SK-N-SH treated with all-trans-retinoic acid at 6 μM for 48 hours (cell line): ENCODE measurements at regions not wholly inside any gene's neighbourhood (a gene's known extent, or its start where the extent isn't known, plus 50 kb on each side); places are given as distances from the start of the nearest gene placed in this dataset.

Experiments used
- ATAC-seq: fragments of 200-7000 bp; cut with Tn5 transposase; 3 replicates; pipeline ENCODE4 v1.9.1; 2020; ENCODE audit warnings: mild to moderate bottlenecking, moderate library complexity
- ARNTL ChIP-seq: fragments of 450-650 bp; formaldehyde crosslinking; IDR thresholded peaks from 2 replicates; pipeline ENCODE4 v1.5.0; 2020; ENCODE audit warnings: low read depth, mild to moderate bottlenecking, moderate library complexity, borderline replicate concordance
- BACH2 ChIP-seq: fragments of 250-450 bp; sonication (Bioruptor Pico); IDR thresholded peaks from 2 replicates; pipeline ENCODE4 v1.9.0; 2021; ENCODE audit warnings: mild to moderate bottlenecking, borderline replicate concordance
- CSDC2 ChIP-seq: fragments of 250-450 bp; sonication (Bioruptor Pico); IDR thresholded peaks from 2 replicates; pipeline ENCODE4 v1.5.0; 2020; ENCODE audit warnings: mild to moderate bottlenecking, moderate library complexity
- ESRRG ChIP-seq: fragments of 250-450 bp; sonication (Bioruptor Pico); IDR thresholded peaks from 2 replicates; pipeline ENCODE4 v1.6.1; 2021; ENCODE audit warnings: mild to moderate bottlenecking
- ISL1 ChIP-seq: fragments of 250-450 bp; sonication (Bioruptor Pico); IDR thresholded peaks from 2 replicates; pipeline ENCODE4 v2.1.2; 2022; ENCODE audit warnings: mild to moderate bottlenecking, moderate library complexity
- OSR1 ChIP-seq: fragments of 250-450 bp; sonication (Bioruptor Pico); IDR thresholded peaks from 2 replicates; pipeline ENCODE4 v1.8.0; 2022; ENCODE audit warnings: moderate library complexity, mild to moderate bottlenecking, inconsistent platforms
- PPARA ChIP-seq: fragments of 250-450 bp; sonication (Bioruptor Pico); IDR thresholded peaks from 2 replicates; pipeline ENCODE4 v1.5.0; 2020; ENCODE audit warnings: mild to moderate bottlenecking, borderline replicate concordance
- RARB ChIP-seq: fragments of 250-450 bp; sonication (Bioruptor Pico); IDR thresholded peaks from 2 replicates; pipeline ENCODE4 v1.8.0; 2021; ENCODE audit warnings: mild to moderate bottlenecking, moderate library complexity
- SNAI2 ChIP-seq: fragments of 250-450 bp; sonication (Bioruptor Pico); IDR thresholded peaks from 2 replicates; pipeline ENCODE4 v1.5.0; 2020; ENCODE audit warnings: mild to moderate bottlenecking, moderate library complexity
- TCF4 ChIP-seq: fragments of 250-450 bp; sonication (Bioruptor Pico); IDR thresholded peaks from 2 replicates; pipeline ENCODE4 v1.8.0; 2021; ENCODE audit warnings: mild to moderate bottlenecking, moderate library complexity, borderline replicate concordance
- TOX ChIP-seq: fragments of 250-450 bp; sonication (Bioruptor Pico); IDR thresholded peaks from 2 replicates; pipeline ENCODE4 v1.8.0; 2021; ENCODE audit warnings: mild to moderate bottlenecking, moderate library complexity, borderline replicate concordance
- ZC3H10 ChIP-seq: fragments of 250-450 bp; sonication (Bioruptor Pico); IDR thresholded peaks from 2 replicates; pipeline ENCODE4 v1.5.1; 2021; ENCODE audit warnings: mild to moderate bottlenecking, moderate library complexity
- ZFP3 ChIP-seq: fragments of 250-450 bp; sonication (Bioruptor Pico); IDR thresholded peaks from 2 replicates; pipeline ENCODE4 v1.5.0; 2020; ENCODE audit warnings: mild to moderate bottlenecking, moderate library complexity
- ZNF565 ChIP-seq: fragments of 450-650 bp; formaldehyde crosslinking; conservative IDR thresholded peaks from 2 replicates; pipeline ENCODE4 v1.5.0; 2020; ENCODE audit warnings: low read depth, mild to moderate bottlenecking, moderate library complexity
- ZNF70 ChIP-seq: fragments of 450-650 bp; formaldehyde crosslinking; IDR thresholded peaks from 2 replicates; pipeline ENCODE4 v1.5.0; 2020; ENCODE audit warnings: mild to moderate bottlenecking, moderate library complexity
- ZNF8 ChIP-seq: fragments of 450-650 bp; formaldehyde crosslinking; IDR thresholded peaks from 2 replicates; pipeline ENCODE4 v1.5.0; 2020; ENCODE audit warnings: mild to moderate bottlenecking, moderate library complexity
- TF ChIP-seq, protein P1 (sequence below): fragments of 250-450 bp; sonication (Bioruptor Pico); IDR thresholded peaks from 2 replicates; pipeline ENCODE4 v1.8.0; 2020; ENCODE audit warnings: mild to moderate bottlenecking, moderate library complexity, borderline replicate concordance
- TF ChIP-seq, protein P2 (sequence below): fragments of 250-450 bp; sonication (Bioruptor Pico); IDR thresholded peaks from 2 replicates; pipeline ENCODE4 v1.5.1; 2020; ENCODE audit warnings: low read depth, mild to moderate bottlenecking, moderate library complexity
- TF ChIP-seq, protein P3 (sequence below): fragments of 250-450 bp; sonication (Bioruptor Pico); IDR thresholded peaks from 2 replicates; pipeline ENCODE4 v1.5.0; 2020; ENCODE audit warnings: mild to moderate bottlenecking, moderate library complexity
- TF ChIP-seq, protein P4 (sequence below): fragments of 250-450 bp; sonication (Bioruptor Pico); IDR thresholded peaks from 2 replicates; pipeline ENCODE4 v1.5.1; 2021; ENCODE audit warnings: mild to moderate bottlenecking, moderate library complexity
- TF ChIP-seq, protein P5 (sequence below): fragments of 250-450 bp; sonication (Bioruptor Pico); IDR thresholded peaks from 2 replicates; pipeline ENCODE4 v1.8.0; 2021; ENCODE audit warnings: low read depth, mild to moderate bottlenecking, moderate library complexity, borderline replicate concordance

DNA sequence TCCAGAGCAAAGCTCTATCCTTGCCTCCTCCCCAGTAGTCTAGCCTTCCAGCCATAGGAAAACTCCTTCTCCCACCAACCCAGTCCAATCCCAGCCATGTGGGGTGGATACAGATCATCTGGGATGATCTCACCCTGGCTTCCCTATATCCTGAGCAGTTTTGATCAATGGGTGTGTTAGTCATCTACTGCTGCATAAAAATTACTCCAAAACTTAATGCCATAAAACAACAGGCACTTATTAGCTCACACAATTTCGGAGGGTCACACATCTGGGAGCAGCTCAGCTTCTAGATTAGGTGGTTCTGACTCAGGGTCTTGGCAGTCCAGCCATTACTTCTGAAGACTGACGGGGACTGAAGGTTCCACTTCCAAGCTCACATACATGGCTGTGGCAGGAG, 190.4 kb downstream of the SPP2 start:
- TF ChIP-seq ARNTL (CRISPR knock-in tag): no peak
- no peak for TF ChIP-seq ZFP3 (CRISPR knock-in tag)
- TF ChIP-seq, protein P1, sequence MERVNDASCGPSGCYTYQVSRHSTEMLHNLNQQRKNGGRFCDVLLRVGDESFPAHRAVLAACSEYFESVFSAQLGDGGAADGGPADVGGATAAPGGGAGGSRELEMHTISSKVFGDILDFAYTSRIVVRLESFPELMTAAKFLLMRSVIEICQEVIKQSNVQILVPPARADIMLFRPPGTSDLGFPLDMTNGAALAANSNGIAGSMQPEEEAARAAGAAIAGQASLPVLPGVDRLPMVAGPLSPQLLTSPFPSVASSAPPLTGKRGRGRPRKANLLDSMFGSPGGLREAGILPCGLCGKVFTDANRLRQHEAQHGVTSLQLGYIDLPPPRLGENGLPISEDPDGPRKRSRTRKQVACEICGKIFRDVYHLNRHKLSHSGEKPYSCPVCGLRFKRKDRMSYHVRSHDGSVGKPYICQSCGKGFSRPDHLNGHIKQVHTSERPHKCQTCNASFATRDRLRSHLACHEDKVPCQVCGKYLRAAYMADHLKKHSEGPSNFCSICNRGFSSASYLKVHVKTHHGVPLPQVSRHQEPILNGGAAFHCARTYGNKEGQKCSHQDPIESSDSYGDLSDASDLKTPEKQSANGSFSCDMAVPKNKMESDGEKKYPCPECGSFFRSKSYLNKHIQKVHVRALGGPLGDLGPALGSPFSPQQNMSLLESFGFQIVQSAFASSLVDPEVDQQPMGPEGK (CRISPR knock-in tag): no peak
- no peak for TF ChIP-seq ZNF565 (CRISPR knock-in tag)
- TF ChIP-seq OSR1 (CRISPR knock-in tag): no peak
- TF ChIP-seq TOX (CRISPR knock-in tag): no peak
- TF ChIP-seq, protein P2, sequence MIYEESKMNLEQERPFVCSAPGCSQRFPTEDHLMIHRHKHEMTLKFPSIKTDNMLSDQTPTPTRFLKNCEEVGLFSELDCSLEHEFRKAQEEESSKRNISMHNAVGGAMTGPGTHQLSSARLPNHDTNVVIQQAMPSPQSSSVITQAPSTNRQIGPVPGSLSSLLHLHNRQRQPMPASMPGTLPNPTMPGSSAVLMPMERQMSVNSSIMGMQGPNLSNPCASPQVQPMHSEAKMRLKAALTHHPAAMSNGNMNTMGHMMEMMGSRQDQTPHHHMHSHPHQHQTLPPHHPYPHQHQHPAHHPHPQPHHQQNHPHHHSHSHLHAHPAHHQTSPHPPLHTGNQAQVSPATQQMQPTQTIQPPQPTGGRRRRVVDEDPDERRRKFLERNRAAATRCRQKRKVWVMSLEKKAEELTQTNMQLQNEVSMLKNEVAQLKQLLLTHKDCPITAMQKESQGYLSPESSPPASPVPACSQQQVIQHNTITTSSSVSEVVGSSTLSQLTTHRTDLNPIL: no peak
- no peak for TF ChIP-seq ISL1 (CRISPR knock-in tag)
- TF ChIP-seq, protein P3, sequence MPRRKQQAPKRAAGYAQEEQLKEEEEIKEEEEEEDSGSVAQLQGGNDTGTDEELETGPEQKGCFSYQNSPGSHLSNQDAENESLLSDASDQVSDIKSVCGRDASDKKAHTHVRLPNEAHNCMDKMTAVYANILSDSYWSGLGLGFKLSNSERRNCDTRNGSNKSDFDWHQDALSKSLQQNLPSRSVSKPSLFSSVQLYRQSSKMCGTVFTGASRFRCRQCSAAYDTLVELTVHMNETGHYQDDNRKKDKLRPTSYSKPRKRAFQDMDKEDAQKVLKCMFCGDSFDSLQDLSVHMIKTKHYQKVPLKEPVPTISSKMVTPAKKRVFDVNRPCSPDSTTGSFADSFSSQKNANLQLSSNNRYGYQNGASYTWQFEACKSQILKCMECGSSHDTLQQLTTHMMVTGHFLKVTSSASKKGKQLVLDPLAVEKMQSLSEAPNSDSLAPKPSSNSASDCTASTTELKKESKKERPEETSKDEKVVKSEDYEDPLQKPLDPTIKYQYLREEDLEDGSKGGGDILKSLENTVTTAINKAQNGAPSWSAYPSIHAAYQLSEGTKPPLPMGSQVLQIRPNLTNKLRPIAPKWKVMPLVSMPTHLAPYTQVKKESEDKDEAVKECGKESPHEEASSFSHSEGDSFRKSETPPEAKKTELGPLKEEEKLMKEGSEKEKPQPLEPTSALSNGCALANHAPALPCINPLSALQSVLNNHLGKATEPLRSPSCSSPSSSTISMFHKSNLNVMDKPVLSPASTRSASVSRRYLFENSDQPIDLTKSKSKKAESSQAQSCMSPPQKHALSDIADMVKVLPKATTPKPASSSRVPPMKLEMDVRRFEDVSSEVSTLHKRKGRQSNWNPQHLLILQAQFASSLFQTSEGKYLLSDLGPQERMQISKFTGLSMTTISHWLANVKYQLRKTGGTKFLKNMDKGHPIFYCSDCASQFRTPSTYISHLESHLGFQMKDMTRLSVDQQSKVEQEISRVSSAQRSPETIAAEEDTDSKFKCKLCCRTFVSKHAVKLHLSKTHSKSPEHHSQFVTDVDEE (CRISPR knock-in tag): no peak
- no peak for TF ChIP-seq SNAI2
- TF ChIP-seq, protein P4, sequence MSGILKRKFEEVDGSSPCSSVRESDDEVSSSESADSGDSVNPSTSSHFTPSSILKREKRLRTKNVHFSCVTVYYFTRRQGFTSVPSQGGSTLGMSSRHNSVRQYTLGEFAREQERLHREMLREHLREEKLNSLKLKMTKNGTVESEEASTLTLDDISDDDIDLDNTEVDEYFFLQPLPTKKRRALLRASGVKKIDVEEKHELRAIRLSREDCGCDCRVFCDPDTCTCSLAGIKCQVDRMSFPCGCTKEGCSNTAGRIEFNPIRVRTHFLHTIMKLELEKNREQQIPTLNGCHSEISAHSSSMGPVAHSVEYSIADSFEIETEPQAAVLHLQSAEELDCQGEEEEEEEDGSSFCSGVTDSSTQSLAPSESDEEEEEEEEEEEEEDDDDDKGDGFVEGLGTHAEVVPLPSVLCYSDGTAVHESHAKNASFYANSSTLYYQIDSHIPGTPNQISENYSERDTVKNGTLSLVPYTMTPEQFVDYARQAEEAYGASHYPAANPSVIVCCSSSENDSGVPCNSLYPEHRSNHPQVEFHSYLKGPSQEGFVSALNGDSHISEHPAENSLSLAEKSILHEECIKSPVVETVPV: no peak
- TF ChIP-seq ZC3H10 (CRISPR knock-in tag): no peak
- TF ChIP-seq, protein P5, sequence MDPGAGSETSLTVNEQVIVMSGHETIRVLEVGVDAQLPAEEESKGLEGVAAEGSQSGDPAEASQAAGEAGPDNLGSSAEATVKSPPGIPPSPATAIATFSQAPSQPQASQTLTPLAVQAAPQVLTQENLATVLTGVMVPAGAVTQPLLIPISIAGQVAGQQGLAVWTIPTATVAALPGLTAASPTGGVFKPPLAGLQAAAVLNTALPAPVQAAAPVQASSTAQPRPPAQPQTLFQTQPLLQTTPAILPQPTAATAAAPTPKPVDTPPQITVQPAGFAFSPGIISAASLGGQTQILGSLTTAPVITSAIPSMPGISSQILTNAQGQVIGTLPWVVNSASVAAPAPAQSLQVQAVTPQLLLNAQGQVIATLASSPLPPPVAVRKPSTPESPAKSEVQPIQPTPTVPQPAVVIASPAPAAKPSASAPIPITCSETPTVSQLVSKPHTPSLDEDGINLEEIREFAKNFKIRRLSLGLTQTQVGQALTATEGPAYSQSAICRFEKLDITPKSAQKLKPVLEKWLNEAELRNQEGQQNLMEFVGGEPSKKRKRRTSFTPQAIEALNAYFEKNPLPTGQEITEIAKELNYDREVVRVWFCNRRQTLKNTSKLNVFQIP (CRISPR knock-in tag): no peak
- TF ChIP-seq PPARA (CRISPR knock-in tag): no peak
- no peak for TF ChIP-seq TCF4 (CRISPR knock-in tag)
- no peak for TF ChIP-seq ZNF8 (CRISPR knock-in tag)
- no peak for TF ChIP-seq RARB (CRISPR knock-in tag)
- TF ChIP-seq ZNF70 (CRISPR knock-in tag): no peak
- no peak for TF ChIP-seq ESRRG (CRISPR knock-in tag)
- TF ChIP-seq CSDC2 (CRISPR knock-in tag): no peak
- peak; percentile 32; the same call in 2 of the 3 replicates for ATAC-seq

DNA sequence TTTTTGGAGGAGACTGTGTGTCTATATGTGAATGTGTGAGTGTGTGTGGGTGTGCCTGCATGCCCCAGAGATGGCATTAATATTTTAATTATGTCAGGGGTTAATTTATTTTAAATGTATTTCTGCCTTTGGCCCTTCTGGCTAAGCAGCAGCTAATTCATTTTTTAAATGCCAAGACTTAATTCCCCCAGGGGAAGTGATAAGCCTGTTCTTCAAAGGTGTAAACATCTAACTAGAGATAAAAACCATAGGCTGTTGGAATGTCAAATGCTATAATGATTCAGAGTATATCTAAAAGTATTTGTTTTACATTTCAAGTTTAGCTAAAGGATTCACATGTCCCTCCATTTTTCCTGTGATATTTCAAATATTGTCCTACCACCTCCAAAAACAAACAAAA, 184.7 kb downstream of the SPP2 start:
- ATAC-seq: no peak
- TF ChIP-seq RARB (CRISPR knock-in tag) (no peak), ZC3H10 (CRISPR knock-in tag) (no peak), BACH2 (CRISPR knock-in tag) (no peak), ISL1 (CRISPR knock-in tag) (no peak), ARNTL (CRISPR knock-in tag) (no peak), ZFP3 (CRISPR knock-in tag) (no peak)
- TF ChIP-seq, protein P1 (CRISPR knock-in tag): no peak
- TF ChIP-seq, protein P4: no peak
- TF ChIP-seq, protein P5 (CRISPR knock-in tag): no peak
- TF ChIP-seq, protein P2: no peak
